Tibial artery (tissue), 4 donors: ENCODE measurements at regions not wholly inside any gene's neighbourhood (a gene's known extent, or its start where the extent isn't known, plus 50 kb on each side); places are given as distances from the start of the nearest gene placed in this dataset.

Experiments used
- DNase-seq, 2 donors: peaks; one replicate each; pipeline ENCODE4 v3.0.0-alpha.2; 2019
- H3K27ac ChIP-seq, 2 donors: fragments of 200-600 bp; sonication (generic) in 1 of 2; 1 replicate in 1 of 2; 2 replicates in 1 of 2; pipeline ENCODE4 v1.5.1; 2018 to 2019; ENCODE audit warnings: mild to moderate bottlenecking in 1 of 2
- H3K27me3 ChIP-seq, 2 donors: fragments of 200-600 bp; sonication (generic) in 1 of 2; one replicate each; pipeline versions ENCODE4 v1.5.1 to v1.6.0; 2016 to 2019
- H3K36me3 ChIP-seq, 3 donors: fragments of 200-600 bp; sonication (generic) in 2 of 3; one replicate each; pipeline ENCODE4 v1.5.1; 2016 to 2019; ENCODE audit warnings: mild to moderate bottlenecking in 2 of 3
- H3K4me1 ChIP-seq, 4 donors: fragments of 200-600 bp; sonication (generic) in 2 of 4; 1 replicate in 3 of 4; 2 replicates in 1 of 4; pipeline ENCODE4 v1.5.1; 2016 to 2019
- H3K4me3 ChIP-seq, 2 donors: fragments of 200-600 bp; sonication (generic) in 1 of 2; 1 replicate in 1 of 2; 2 replicates in 1 of 2; pipeline ENCODE4 v1.5.1; 2018 to 2019; ENCODE audit warnings: mild to moderate bottlenecking in 2 of 2
- H3K9me3 ChIP-seq, 3 donors: fragments of 200-600 bp; sonication (generic) in 1 of 3; one replicate each; pipeline ENCODE4 v1.5.1; 2016 to 2019
- CTCF ChIP-seq, 2 experiments: fragments of 200-600 bp in 1 of 2; fragments of 450-650 bp in 1 of 2; IDR thresholded peaks; one replicate each; pipeline ENCODE4 v1.5.1; 2017 to 2019; ENCODE audit warnings: antibody characterized with exemption in 2 of 2, mild to moderate bottlenecking in 1 of 2, moderate library complexity in 1 of 2
- intact Hi-C: fragments of 100-400 bp; cut with DNase I; formaldehyde crosslinking; loops from one replicate; pipeline ENCODE4 v1.15.0; 2023; ENCODE audit warnings: low total_unique reads

GRCh38 chr15:66881173-66881905 is 179.3 kb downstream of the SMAD6 start:
- no peak for DNase-seq
- Histone ChIP-seq H3K4me1 (peaks cover 0 to 54% (median 30%) of the 10 kb centered on the region in 4 donors), H3K9me3 (no peaks in the 10 kb centered on the region), H3K27me3 (no peaks in the 10 kb centered on the region), H3K36me3 (no peaks in the 10 kb centered on the region), H3K4me3 (no peak overlapping the region), H3K27ac (peak overlapping the region; percentile 55 to 72)
- TF ChIP-seq CTCF (IDR thresholded peaks at IDR 0.05) = no peak
- intact Hi-C loops = no loop called here

DNA sequence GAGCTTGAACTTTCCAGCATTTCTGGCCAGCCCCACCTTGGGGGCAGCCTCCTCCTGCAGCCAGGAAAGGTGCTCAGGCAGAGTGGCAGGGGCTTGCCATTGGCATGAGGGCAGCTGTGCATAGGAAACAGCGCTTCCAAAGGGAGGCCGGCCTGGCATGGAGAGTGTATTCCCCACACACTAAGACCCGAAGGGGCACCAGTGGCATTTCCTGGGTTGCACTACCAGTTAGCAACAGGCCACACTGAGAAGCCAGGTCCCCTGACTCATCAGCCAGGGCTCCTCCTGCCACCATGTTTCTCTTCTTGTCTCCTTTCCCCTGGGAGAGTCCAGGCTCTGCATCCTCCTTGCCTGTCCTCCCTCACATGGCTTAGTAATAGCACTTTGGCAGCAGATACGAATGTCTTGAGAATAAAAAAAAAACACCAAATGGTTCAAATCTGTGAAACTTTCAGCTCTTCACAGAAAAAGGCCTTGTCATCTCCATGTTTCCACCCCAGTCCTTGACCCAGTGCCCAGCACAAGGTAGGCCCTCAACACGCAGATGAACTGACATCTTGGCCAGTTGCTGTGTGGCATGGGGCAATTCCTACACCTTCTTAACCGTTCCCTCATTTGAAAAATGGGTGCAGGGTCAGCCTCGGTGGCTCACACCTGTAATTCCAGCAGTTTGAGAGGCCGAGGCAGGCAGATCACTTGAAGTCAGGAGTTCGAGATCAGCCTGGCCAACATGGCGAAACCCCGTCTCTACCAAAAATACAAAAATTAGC is 180.4 kb downstream of the SMAD6 start:
- peak; percentile 54 to 77 for DNase-seq
- Histone ChIP-seq H3K27ac (peak overlapping the region; percentile 55 to 72), H3K4me1 (peaks cover 0 to 54% (median 30%) of the 10 kb centered on the region in 4 donors), H3K36me3 (no peaks in the 10 kb centered on the region), H3K4me3 (no peak overlapping the region), H3K27me3 (no peaks in the 10 kb centered on the region), H3K9me3 (no peaks in the 10 kb centered on the region)
- no peak for TF ChIP-seq CTCF (IDR thresholded peaks at IDR 0.05)
- intact Hi-C loops = no loop called here

DNA sequence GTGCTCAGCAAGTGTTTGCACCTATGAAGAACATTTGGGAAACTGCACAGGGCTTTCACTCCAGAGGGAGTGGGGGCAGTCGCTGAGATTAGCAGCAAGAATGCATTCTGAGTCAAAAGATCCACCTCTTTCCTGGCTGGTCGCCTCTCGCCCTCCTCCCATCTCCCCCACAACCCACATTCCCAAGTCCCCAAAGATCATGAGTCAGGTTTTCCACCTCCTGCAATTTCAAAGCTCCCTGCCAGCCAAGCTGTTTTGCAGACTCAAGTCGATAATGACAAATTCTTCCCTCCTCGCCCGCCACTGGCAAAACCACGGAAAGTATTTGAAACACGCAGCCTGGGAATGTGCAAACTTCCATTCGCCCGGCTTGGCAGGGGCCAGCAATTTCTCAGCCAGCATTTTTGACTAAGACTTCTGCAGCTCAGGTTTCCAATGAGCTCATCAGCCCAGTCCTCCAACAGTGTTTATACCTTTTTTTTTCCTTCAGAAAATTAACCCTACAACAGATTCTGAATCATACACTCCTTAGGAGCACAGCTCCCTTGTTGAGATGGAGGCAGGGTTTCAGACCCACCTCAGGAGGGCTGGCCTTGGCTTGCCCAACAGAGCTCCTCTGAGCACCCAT is 181.4 kb downstream of the SMAD6 start:
- Histone ChIP-seq H3K4me3 (no peak overlapping the region), H3K36me3 (no peaks in the 10 kb centered on the region), H3K9me3 (no peaks in the 10 kb centered on the region), H3K27ac (peak overlapping the region; percentile 18 to 72), H3K4me1 (peaks cover 0 to 44% (median 30%) of the 10 kb centered on the region in 4 donors), H3K27me3 (no peaks in the 10 kb centered on the region)
- TF ChIP-seq CTCF (IDR thresholded peaks at IDR 0.05) = no peak
- intact Hi-C loops = no loop called here
- peak; percentile 96 to 97 for DNase-seq

DNA sequence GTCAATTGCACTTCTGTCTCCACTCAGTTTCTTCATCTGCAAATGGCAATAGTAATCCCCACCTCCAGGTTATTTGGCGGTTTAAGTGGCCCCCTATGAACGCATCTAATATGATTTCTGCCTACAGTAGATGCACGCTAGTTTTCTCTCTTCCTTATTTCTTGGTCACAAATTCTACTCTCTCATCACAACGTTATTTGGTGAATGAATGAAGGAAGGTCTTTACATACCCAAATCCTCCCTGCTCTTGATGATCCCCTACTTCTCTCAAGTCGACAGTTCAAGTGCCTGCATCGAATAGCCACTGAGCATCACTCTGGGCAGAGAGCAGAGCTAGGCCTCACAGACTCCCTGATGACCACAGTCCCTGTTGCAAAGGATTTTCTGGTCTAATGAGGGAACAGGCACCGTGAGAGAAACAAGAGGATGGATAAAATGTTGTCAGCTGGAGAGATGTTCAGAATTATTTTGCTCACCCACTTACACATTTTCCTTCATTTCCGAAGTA is 181.2 kb upstream of the SMAD3 start:
- Histone ChIP-seq H3K27ac (peak overlapping the region; percentile 18 to 72), H3K4me3 (no peak overlapping the region), H3K27me3 (no peaks in the 10 kb centered on the region), H3K36me3 (no peaks in the 10 kb centered on the region), H3K4me1 (peaks cover 0 to 44% (median 30%) of the 10 kb centered on the region in 4 donors), H3K9me3 (no peaks in the 10 kb centered on the region)
- TF ChIP-seq CTCF (IDR thresholded peaks at IDR 0.05) = no peak
- DNase-seq = no peak
- intact Hi-C loops = no loop called here

DNA sequence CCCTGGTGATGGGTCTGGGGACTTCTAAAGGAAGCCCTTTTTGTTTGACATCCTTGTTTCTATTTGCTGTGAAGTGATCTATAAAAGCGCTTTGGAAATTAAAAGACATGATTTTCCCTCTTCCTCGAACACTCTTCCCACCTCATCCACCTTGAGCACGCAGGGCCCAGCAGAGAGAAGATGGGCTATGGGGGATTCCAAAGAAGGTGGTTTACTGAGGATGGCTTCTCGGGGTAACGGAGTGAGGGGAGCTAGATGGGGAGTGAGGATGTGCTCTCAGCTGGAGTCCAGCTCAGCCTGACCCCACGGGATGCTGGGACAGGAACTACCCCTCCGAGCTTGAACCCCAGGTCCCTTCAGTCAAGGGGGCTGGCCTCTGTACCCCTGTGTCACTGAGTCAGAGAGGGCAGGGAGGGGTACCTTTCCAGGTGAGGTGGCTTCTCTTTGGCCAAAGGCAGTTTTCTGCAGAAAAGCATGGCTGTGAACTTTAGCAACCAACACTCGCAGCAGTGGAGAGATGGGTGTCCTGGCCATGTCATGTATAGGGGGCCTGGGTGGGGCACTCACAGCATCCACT is 180.7 kb upstream of the SMAD3 start:
- Histone ChIP-seq H3K4me3 (no peak overlapping the region), H3K4me1 (peaks cover 0 to 44% (median 30%) of the 10 kb centered on the region in 4 donors), H3K36me3 (no peaks in the 10 kb centered on the region), H3K27me3 (no peaks in the 10 kb centered on the region), H3K9me3 (no peaks in the 10 kb centered on the region), H3K27ac (peak overlapping the region in 1 of 2 donors; percentile 72)
- DNase-seq = peak in 1 of 2 donors; percentile 49
- no peak for TF ChIP-seq CTCF (IDR thresholded peaks at IDR 0.05)
- intact Hi-C loops = no loop called here
